Liver (tissue), 8 donors: ENCODE measurements at regions not wholly inside any gene's neighbourhood (a gene's known extent, or its start where the extent isn't known, plus 50 kb on each side); places are given as distances from the start of the nearest gene placed in this dataset.

Experiments used
- DNase-seq: peaks from one replicate; pipeline ENCODE4 v3.0.0-alpha.2; 2017; ENCODE audit warnings: low spot score
- H3K27ac ChIP-seq, 2 donors: one replicate each; pipeline ENCODE4 v1.7.0; 2013; ENCODE audit warnings: inconsistent platforms in 2 of 2, low read length in 2 of 2, control low read depth in 1 of 2, low read depth in 1 of 2, mild to moderate bottlenecking in 1 of 2
- H3K27me3 ChIP-seq, 4 donors: one replicate each; pipeline versions ENCODE4 v1.6.1 to v1.7.0; 2013; ENCODE audit warnings: low read length in 3 of 4, inconsistent platforms in 1 of 4, mild to moderate bottlenecking in 1 of 4, moderate library complexity in 1 of 4; ENCODE audit not compliant: control insufficient read depth in 4 of 4, insufficient read depth in 4 of 4
- H3K36me3 ChIP-seq, 4 donors: one replicate each; pipeline versions ENCODE4 v1.6.1 to v1.7.0; 2013; ENCODE audit warnings: low read length in 3 of 4, mild to moderate bottlenecking in 3 of 4, low read depth in 1 of 4, moderate library complexity in 1 of 4; ENCODE audit not compliant: control insufficient read depth in 4 of 4, insufficient read depth in 3 of 4
- H3K4me1 ChIP-seq, 4 donors: one replicate each; pipeline versions ENCODE4 v1.6.1 to v1.7.0; 2013; ENCODE audit warnings: low read length in 3 of 4, mild to moderate bottlenecking in 3 of 4, moderate library complexity in 1 of 4; ENCODE audit not compliant: control insufficient read depth in 4 of 4, insufficient read depth in 4 of 4
- H3K4me3 ChIP-seq, 3 donors: one replicate each; pipeline versions ENCODE4 v1.6.1 to v1.7.0; 2013; ENCODE audit warnings: low read length in 3 of 3, control low read depth in 1 of 3, low read depth in 1 of 3, mild to moderate bottlenecking in 1 of 3
- H3K9ac ChIP-seq, 2 donors: one replicate each; pipeline ENCODE4 v1.7.0; 2013; ENCODE audit warnings: low read length in 2 of 2, mild to moderate bottlenecking in 2 of 2, moderate library complexity in 2 of 2, control low read depth in 1 of 2, low read depth in 1 of 2
- H3K9me3 ChIP-seq, 4 donors: one replicate each; pipeline versions ENCODE4 v1.6.1 to v1.7.0; 2013; ENCODE audit warnings: low read length in 3 of 4; ENCODE audit not compliant: control insufficient read depth in 4 of 4
- EGR1 ChIP-seq, 2 donors: IDR thresholded peaks; 2 replicates each; pipeline ENCODE4 v1.6.1; 2016 to 2018; ENCODE audit warnings: antibody characterized with exemption in 2 of 2, low read depth in 2 of 2
- FOXA1 ChIP-seq: IDR thresholded peaks from 2 replicates; pipeline ENCODE4 v1.6.1; 2016; ENCODE audit warnings: antibody characterized with exemption
- GABPA ChIP-seq, 2 donors: IDR thresholded peaks in 1 of 2; conservative IDR thresholded peaks in 1 of 2; 2 replicates each; pipeline ENCODE4 v1.6.1; 2016; ENCODE audit warnings: antibody characterized with exemption in 2 of 2, mild to moderate bottlenecking in 1 of 2, moderate library complexity in 1 of 2
- HNF4A ChIP-seq, 2 donors: conservative IDR thresholded peaks; 2 replicates each; pipeline ENCODE4 v1.6.1; 2016; ENCODE audit warnings: antibody characterized with exemption in 2 of 2, mild to moderate bottlenecking in 2 of 2
- MAX ChIP-seq: IDR thresholded peaks from 2 replicates; pipeline ENCODE4 v1.6.1; 2016; ENCODE audit warnings: antibody characterized with exemption
- NR2F2 ChIP-seq: IDR thresholded peaks from 2 replicates; pipeline ENCODE4 v1.6.1; 2016; ENCODE audit warnings: antibody characterized with exemption
- RAD21 ChIP-seq, 2 donors: IDR thresholded peaks; 2 replicates each; pipeline ENCODE4 v1.6.1; 2016; ENCODE audit warnings: antibody characterized with exemption in 2 of 2, mild to moderate bottlenecking in 2 of 2
- RXRA ChIP-seq, 2 donors: IDR thresholded peaks; 2 replicates each; pipeline ENCODE4 v1.6.1; 2017 to 2018; ENCODE audit warnings: antibody characterized with exemption in 2 of 2, mild to moderate bottlenecking in 1 of 2
- SP1 ChIP-seq: IDR thresholded peaks from 2 replicates; pipeline ENCODE4 v1.6.1; 2018; ENCODE audit warnings: antibody characterized with exemption, mild to moderate bottlenecking
- TAF1 ChIP-seq: conservative IDR thresholded peaks from 2 replicates; pipeline ENCODE4 v1.6.1; 2016; ENCODE audit warnings: antibody characterized with exemption, mild to moderate bottlenecking
- YY1 ChIP-seq: IDR thresholded peaks from 2 replicates; pipeline ENCODE4 v1.6.1; 2016; ENCODE audit warnings: antibody characterized with exemption, mild to moderate bottlenecking
- WGBS: extraction: QIAGEN DNeasy Blood & Tissue Kit; methylation state at CpG from one replicate; pipeline ENCODE4 v1.1.7; 2013; 5-methylcytosine and 5-hydroxymethylcytosine counted together
- TF ChIP-seq, protein P1 (sequence below): IDR thresholded peaks from 2 replicates; pipeline ENCODE4 v1.6.1; 2016; ENCODE audit warnings: antibody characterized with exemption
- TF ChIP-seq, protein P2 (sequence below): fragments of 150-350 bp; IDR thresholded peaks from 2 replicates; pipeline ENCODE4 v1.5.1; 2017; ENCODE audit warnings: improper control_type of control experiment, low read depth, low read length; ENCODE audit not compliant: missing input control
- TF ChIP-seq, protein P3 (sequence below): IDR thresholded peaks from 2 replicates; pipeline ENCODE4 v1.6.1; 2016; ENCODE audit warnings: antibody characterized with exemption, mild to moderate bottlenecking
- donor health status: healthy.
- donor health status: healthy.
- donor health status: healthy.
- donor health status: healthy.
- donor health status: healthy.

DNA sequence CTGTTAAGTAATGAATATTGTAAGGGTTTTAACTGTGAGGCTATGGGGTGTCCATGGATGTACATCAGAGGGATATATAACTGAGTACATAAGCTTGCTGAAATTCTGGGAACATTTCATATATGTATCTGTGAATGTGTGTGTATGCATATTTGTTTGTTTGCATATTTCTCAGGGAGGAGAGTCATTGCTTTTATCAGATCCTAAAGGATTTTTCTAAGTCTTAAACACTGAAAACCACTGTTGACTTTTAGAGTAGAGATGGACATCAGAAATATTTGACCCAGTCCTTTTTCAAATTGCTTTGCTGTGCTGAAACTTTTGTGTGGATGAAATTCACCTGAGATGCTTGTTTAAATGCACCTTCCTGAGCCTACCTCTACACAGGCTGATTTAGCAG is 410.6 kb downstream of the METTL15 start:
- TF ChIP-seq YY1 (no peak), NR2F2 (no peak), SP1 (no peak), HNF4A (conservative IDR thresholded peaks at IDR 0.05) (no peak), MAX (no peak), EGR1 (IDR thresholded peaks at IDR 0.05; ENCODE audit: low read depth in 2 of 2) (no peak), FOXA1 (no peak), TAF1 (no peak), RAD21 (IDR thresholded peaks at IDR 0.05) (no peak), GABPA (IDR thresholded peaks at IDR 0.05 in 1 of 2, conservative IDR thresholded peaks at IDR 0.05 in 1 of 2) (no peak)
- TF ChIP-seq, protein P1, sequence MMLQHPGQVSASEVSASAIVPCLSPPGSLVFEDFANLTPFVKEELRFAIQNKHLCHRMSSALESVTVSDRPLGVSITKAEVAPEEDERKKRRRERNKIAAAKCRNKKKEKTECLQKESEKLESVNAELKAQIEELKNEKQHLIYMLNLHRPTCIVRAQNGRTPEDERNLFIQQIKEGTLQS = no peak
- TF ChIP-seq, protein P2, sequence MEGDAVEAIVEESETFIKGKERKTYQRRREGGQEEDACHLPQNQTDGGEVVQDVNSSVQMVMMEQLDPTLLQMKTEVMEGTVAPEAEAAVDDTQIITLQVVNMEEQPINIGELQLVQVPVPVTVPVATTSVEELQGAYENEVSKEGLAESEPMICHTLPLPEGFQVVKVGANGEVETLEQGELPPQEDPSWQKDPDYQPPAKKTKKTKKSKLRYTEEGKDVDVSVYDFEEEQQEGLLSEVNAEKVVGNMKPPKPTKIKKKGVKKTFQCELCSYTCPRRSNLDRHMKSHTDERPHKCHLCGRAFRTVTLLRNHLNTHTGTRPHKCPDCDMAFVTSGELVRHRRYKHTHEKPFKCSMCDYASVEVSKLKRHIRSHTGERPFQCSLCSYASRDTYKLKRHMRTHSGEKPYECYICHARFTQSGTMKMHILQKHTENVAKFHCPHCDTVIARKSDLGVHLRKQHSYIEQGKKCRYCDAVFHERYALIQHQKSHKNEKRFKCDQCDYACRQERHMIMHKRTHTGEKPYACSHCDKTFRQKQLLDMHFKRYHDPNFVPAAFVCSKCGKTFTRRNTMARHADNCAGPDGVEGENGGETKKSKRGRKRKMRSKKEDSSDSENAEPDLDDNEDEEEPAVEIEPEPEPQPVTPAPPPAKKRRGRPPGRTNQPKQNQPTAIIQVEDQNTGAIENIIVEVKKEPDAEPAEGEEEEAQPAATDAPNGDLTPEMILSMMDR = no peak
- no peak overlapping the region for H3K9ac ChIP-seq
- no peak for DNase-seq
- no peak overlapping the region for H3K4me3 ChIP-seq
- no peak overlapping the region for H3K27ac ChIP-seq
- H3K36me3 ChIP-seq = no peaks in the 10 kb centered on the region
- no peaks in the 10 kb centered on the region for H3K4me1 ChIP-seq
- no peaks in the 10 kb centered on the region for H3K27me3 ChIP-seq
- H3K9me3 ChIP-seq = no peaks in the 10 kb centered on the region

DNA sequence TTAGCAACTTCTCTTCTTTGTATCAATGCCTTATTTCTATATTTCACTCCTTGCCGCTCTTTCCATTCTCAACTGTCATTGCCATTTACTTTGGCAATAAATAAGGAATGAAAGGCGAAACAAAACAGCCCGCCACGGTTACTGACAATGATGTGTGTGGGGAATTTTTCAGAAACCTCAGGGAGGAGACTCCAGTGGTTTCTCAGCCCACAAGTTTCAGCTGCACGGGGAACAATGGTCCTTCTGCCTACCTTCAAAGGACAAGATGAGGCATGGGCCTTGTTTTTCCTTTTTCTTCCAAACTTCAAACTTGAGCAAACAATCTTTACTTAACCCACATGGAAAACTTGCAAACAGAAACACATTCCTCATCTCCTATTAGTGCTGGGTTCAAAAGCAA is 409.4 kb downstream of the METTL15 start:
- Histone ChIP-seq H3K4me1 (no peaks in the 10 kb centered on the region), H3K9me3 (no peaks in the 10 kb centered on the region), H3K4me3 (no peak overlapping the region), H3K27ac (no peak overlapping the region), H3K9ac (no peak overlapping the region), H3K27me3 (no peaks in the 10 kb centered on the region), H3K36me3 (no peaks in the 10 kb centered on the region)
- DNase-seq = no peak
- WGBS = 67% methylated on average over 5 of the region's 5 CpGs
- no peak for TF ChIP-seq SP1
- no peak for TF ChIP-seq RXRA (IDR thresholded peaks at IDR 0.05)
- no peak for TF ChIP-seq NR2F2
- TF ChIP-seq, protein P2 = no peak
- TF ChIP-seq, protein P1 = no peak
- no peak for TF ChIP-seq EGR1 (IDR thresholded peaks at IDR 0.05; ENCODE audit: low read depth in 2 of 2)
- TF ChIP-seq HNF4A (conservative IDR thresholded peaks at IDR 0.05) = no peak
- no peak for TF ChIP-seq TAF1
- no peak for TF ChIP-seq FOXA1

DNA sequence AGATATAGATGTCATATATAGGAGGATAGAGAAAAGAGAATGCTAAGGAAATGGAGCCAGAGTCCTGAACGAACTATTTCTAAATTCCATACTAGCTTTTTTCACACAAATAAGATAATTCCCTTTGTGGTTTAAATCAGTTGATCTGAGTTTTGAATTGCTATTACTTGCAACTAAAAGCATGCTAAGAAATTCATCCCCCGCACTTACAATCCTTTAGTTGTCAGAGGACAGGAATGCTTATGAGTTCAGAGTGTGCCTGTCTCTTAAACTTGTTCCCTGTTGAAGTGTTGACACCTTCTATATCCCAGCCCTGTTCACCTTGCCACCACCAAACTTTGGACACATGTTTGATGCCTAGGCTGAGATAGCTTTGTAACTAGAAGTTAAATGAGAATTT is 406.2 kb downstream of the METTL15 start:
- WGBS = 97% methylated on average over 2 of the region's 2 CpGs
- Histone ChIP-seq H3K4me1 (no peaks in the 10 kb centered on the region), H3K9me3 (no peaks in the 10 kb centered on the region), H3K4me3 (no peak overlapping the region), H3K36me3 (no peaks in the 10 kb centered on the region), H3K27me3 (no peaks in the 10 kb centered on the region), H3K27ac (no peak overlapping the region), H3K9ac (no peak overlapping the region)
- no peak for DNase-seq
- TF ChIP-seq RXRA (IDR thresholded peaks at IDR 0.05) = no peak
- TF ChIP-seq, protein P3, sequence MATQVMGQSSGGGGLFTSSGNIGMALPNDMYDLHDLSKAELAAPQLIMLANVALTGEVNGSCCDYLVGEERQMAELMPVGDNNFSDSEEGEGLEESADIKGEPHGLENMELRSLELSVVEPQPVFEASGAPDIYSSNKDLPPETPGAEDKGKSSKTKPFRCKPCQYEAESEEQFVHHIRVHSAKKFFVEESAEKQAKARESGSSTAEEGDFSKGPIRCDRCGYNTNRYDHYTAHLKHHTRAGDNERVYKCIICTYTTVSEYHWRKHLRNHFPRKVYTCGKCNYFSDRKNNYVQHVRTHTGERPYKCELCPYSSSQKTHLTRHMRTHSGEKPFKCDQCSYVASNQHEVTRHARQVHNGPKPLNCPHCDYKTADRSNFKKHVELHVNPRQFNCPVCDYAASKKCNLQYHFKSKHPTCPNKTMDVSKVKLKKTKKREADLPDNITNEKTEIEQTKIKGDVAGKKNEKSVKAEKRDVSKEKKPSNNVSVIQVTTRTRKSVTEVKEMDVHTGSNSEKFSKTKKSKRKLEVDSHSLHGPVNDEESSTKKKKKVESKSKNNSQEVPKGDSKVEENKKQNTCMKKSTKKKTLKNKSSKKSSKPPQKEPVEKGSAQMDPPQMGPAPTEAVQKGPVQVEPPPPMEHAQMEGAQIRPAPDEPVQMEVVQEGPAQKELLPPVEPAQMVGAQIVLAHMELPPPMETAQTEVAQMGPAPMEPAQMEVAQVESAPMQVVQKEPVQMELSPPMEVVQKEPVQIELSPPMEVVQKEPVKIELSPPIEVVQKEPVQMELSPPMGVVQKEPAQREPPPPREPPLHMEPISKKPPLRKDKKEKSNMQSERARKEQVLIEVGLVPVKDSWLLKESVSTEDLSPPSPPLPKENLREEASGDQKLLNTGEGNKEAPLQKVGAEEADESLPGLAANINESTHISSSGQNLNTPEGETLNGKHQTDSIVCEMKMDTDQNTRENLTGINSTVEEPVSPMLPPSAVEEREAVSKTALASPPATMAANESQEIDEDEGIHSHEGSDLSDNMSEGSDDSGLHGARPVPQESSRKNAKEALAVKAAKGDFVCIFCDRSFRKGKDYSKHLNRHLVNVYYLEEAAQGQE = no peak
- no peak for TF ChIP-seq GABPA (IDR thresholded peaks at IDR 0.05 in 1 of 2, conservative IDR thresholded peaks at IDR 0.05 in 1 of 2)
